Calu3 (cell line): ENCODE measurements at regions not wholly inside any gene's neighbourhood (a gene's known extent, or its start where the extent isn't known, plus 50 kb on each side); places are given as distances from the start of the nearest gene placed in this dataset.

ENCODE experiments used
- BruUV-seq: library from RNA; stranded (reverse); fragments of 400-500 nt; replicated peaks from 2 replicates; lab custom pipeline; 2021; lab: Mats Ljungman, UMichigan
- CTCF ChIA-PET: fragments of 300-600 bp; sonication (Branson Sonifier 250); formaldehyde crosslinking; loops from one replicate; lab custom pipeline; 2022; ENCODE audit warnings: antibody characterized with exemption; lab: Charles Lee
- DNase-seq: peaks from one replicate; pipeline ENCODE4 v3.0.0; 2022
- H3K27ac Mint-ChIP-seq: one replicate; pipeline ENCODE4 v1.8.0; 2022; ENCODE audit warnings: mixed read lengths; ENCODE audit not compliant: unreplicated experiment
- H3K27me3 Mint-ChIP-seq: one replicate; pipeline ENCODE4 v1.8.0; 2022; ENCODE audit warnings: mixed read lengths; ENCODE audit not compliant: unreplicated experiment
- H3K36me3 Mint-ChIP-seq: one replicate; pipeline ENCODE4 v1.8.0; 2022; ENCODE audit warnings: mild to moderate bottlenecking, moderate library complexity, mixed read lengths; ENCODE audit not compliant: insufficient read depth, unreplicated experiment
- H3K4me1 Mint-ChIP-seq: one replicate; pipeline ENCODE4 v1.8.0; 2022; ENCODE audit warnings: mild to moderate bottlenecking, low read depth, mixed read lengths; ENCODE audit not compliant: unreplicated experiment
- H3K4me3 Mint-ChIP-seq: one replicate; pipeline ENCODE4 v1.8.0; 2022; ENCODE audit warnings: mild to moderate bottlenecking, low read depth, moderate library complexity, mixed read lengths; ENCODE audit not compliant: unreplicated experiment
- H3K9me3 Mint-ChIP-seq: one replicate; pipeline ENCODE4 v1.8.0; 2022; ENCODE audit warnings: low read depth, mixed read lengths; ENCODE audit not compliant: unreplicated experiment
- CTCF ChIP-seq: fragments of 200-600 bp; IDR thresholded peaks from one replicate; pipeline ENCODE4 v1.8.0; 2022; ENCODE audit warnings: antibody characterized with exemption; ENCODE audit not compliant: unreplicated experiment
- intact Hi-C: fragments of 100-400 bp; cut with micrococcal nuclease; formaldehyde crosslinking; loops from one replicate; pipeline ENCODE4 v1.10.0; 2022; ENCODE audit not compliant: unreplicated experiment

GRCh38 chr1:196105901-196106300 lies 502.3 kb downstream of the KCNT2 start:
- no peak overlapping the region for H3K4me3 Mint-ChIP-seq
- no peaks in the 10 kb centered on the region for H3K36me3 Mint-ChIP-seq
- intact Hi-C loops: no loop called here
- no peaks in the 10 kb centered on the region for H3K27me3 Mint-ChIP-seq
- no peak for DNase-seq
- BruUV-seq: no TSS peak
- peaks cover 13% of the 10 kb centered on the region for H3K9me3 Mint-ChIP-seq
- H3K4me1 Mint-ChIP-seq: no peaks in the 10 kb centered on the region
- CTCF ChIA-PET: no interaction called here
- TF ChIP-seq CTCF: no peak
- H3K27ac Mint-ChIP-seq: no peak overlapping the region

GRCh38 chr1:196102826-196103225 lies 505.4 kb downstream of the KCNT2 start:
- DNase-seq: no peak
- no peak for TF ChIP-seq CTCF
- H3K27me3 Mint-ChIP-seq: no peaks in the 10 kb centered on the region
- CTCF ChIA-PET: no interaction called here
- no peaks in the 10 kb centered on the region for H3K4me1 Mint-ChIP-seq
- no peak overlapping the region for H3K4me3 Mint-ChIP-seq
- no TSS peak for BruUV-seq
- no peak overlapping the region for H3K27ac Mint-ChIP-seq
- peaks cover 13% of the 10 kb centered on the region for H3K9me3 Mint-ChIP-seq
- H3K36me3 Mint-ChIP-seq: no peaks in the 10 kb centered on the region
- intact Hi-C loops: no loop called here

- no peak for DNase-seq
- Mint-ChIP-seq H3K4me3 (no peak overlapping the region), H3K27me3 (no peaks in the 10 kb centered on the region), H3K9me3 (peaks cover 9% of the 10 kb centered on the region), H3K4me1 (no peaks in the 10 kb centered on the region), H3K27ac (no peak overlapping the region), H3K36me3 (no peaks in the 10 kb centered on the region)
- no TSS peak for BruUV-seq
- TF ChIP-seq CTCF: no peak
- intact Hi-C loops: no loop called here
- CTCF ChIA-PET: no interaction called here
These were observed 510.2 kb downstream of the KCNT2 start for GRCh38 chr1:196098000-196098399.

- intact Hi-C loops: no loop called here
- Mint-ChIP-seq H3K36me3 (no peaks in the 10 kb centered on the region), H3K27me3 (no peaks in the 10 kb centered on the region), H3K4me3 (no peak overlapping the region), H3K4me1 (no peaks in the 10 kb centered on the region), H3K9me3 (no peaks in the 10 kb centered on the region), H3K27ac (no peak overlapping the region)
- CTCF ChIA-PET: no interaction called here
- DNase-seq: no peak
- no TSS peak for BruUV-seq
- no peak for TF ChIP-seq CTCF
These were observed 513.4 kb downstream of the KCNT2 start for GRCh38 chr1:196094821-196095220.
